WI38 (cell line): ENCODE measurements at regions not wholly inside any gene's neighbourhood (a gene's known extent, or its start where the extent isn't known, plus 50 kb on each side); places are given as distances from the start of the nearest gene placed in this dataset.

Source experiments
- H3K4me3 ChIP-seq: 2 replicates; pipeline ENCODE4 v1.5.1; 2011; ENCODE audit warnings: low read depth, mild to moderate bottlenecking, control low read depth, low read length
- TF ChIP-seq, protein P1 (sequence below): IDR thresholded peaks from 2 replicates; pipeline ENCODE4 v1.5.1; 2012; ENCODE audit warnings: low read depth, mild to moderate bottlenecking, control low read depth, low read length

DNA sequence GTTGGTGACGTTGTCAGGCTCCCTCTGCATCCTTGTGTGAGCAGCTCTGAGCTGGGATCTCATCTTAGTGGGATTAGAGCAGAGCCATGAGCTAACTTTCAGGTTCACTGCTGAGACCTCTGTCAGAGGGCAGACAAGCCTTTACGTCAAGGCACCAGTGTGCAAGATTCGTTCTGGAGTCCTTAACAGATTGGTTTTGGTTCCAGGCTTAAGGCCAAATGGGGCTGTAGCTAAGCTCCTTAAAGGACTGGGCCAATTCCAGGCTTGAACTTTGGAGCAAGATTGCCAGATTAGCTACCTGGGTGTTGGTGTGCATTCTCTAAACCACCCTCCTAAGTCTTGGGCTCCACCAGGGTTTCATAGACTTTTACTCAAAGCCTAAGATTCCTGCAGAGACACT lies 52.6 kb upstream of the PDC start:
- TF ChIP-seq, protein P1, sequence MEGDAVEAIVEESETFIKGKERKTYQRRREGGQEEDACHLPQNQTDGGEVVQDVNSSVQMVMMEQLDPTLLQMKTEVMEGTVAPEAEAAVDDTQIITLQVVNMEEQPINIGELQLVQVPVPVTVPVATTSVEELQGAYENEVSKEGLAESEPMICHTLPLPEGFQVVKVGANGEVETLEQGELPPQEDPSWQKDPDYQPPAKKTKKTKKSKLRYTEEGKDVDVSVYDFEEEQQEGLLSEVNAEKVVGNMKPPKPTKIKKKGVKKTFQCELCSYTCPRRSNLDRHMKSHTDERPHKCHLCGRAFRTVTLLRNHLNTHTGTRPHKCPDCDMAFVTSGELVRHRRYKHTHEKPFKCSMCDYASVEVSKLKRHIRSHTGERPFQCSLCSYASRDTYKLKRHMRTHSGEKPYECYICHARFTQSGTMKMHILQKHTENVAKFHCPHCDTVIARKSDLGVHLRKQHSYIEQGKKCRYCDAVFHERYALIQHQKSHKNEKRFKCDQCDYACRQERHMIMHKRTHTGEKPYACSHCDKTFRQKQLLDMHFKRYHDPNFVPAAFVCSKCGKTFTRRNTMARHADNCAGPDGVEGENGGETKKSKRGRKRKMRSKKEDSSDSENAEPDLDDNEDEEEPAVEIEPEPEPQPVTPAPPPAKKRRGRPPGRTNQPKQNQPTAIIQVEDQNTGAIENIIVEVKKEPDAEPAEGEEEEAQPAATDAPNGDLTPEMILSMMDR: no peak
- H3K4me3 ChIP-seq: no peak overlapping the region

DNA sequence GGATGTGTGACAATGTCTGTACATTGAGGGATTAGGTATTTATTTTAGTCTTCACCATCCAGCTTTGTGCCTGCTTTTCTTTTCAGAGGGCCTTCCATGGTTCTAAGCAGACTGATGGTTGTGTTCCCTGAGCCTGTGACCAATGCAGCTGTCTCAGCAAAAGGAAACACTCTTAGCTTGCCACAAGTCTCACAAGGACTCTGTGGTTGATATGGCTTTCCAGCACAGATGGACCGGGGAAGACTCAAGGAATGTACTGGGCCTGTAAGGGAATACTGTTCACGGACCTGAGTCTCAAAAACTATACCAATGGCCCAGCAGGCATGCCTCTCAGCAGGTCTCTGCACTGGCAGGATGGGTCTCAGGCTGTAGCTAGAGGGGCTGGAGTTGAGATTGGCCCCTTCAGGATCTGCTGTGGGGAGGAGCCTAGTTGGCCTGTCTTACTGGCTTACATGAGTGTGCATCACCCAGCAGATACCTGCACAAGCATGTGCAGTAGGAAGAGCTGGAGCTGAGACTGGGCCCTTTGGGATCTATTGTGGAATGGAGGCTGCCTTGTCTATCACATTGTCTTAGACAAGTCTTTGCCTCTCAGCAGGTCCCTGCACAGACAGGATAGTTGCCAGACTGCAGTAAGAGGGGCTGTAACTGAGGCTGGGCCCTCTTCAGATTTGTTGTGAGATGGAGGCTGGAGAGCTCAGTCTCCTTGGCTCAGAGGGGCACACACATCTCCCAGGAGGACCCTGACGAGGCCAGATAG lies 52.0 kb upstream of the PDC start:
- TF ChIP-seq, protein P1: no peak
- no peak overlapping the region for H3K4me3 ChIP-seq

DNA sequence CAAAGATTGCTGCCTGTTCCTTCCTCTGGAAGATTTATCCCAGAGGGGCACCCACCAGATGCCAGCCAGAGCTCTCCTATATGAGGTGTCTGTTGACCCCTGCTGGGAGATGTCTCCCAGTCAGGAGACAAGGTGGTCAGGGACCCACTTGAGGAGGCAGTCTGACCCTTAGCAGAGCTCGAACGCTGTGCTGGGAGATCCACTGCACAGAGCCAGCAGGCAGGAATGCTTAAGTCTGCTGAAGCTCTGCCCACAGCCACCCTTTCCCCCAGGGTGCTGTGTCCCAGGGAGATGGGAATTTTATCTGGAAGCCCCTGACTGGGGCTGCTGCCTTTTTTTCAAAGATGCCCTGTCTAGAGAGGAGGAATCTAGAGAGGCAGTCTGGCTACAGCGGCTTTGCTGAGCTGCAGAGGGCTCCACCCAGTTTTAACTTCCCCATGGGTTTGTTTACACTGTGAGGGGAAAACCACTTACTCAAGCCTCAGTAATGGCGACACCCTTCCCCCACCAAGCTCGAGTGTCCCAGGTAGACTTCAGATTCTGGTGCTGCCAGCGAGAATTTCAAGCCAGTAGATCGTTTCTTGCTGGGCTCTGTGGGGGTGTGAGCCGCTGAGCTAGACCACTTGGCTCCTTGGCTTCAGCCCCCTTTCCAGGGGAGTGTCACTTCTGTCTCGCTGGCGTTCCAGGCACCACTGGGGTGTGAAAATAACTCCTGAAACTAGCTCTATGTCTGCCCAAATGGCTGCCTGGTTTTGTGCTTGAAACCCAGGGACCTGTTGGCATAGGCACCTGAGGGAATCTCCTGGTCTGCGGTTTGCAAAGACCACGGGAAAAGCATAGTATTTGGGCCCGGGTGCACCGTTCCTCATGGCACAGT lies 51.1 kb upstream of the PDC start:
- H3K4me3 ChIP-seq: no peak overlapping the region
- TF ChIP-seq, protein P1: no peak
